SK-N-SH (cell line): ENCODE measurements at regions not wholly inside any gene's neighbourhood (a gene's known extent, or its start where the extent isn't known, plus 50 kb on each side); places are given as distances from the start of the nearest gene placed in this dataset.

Source experiments
- CTCF ChIA-PET: fragments of 300-600, 350-600 bp; formaldehyde crosslinking; extraction: SDS; loops from one replicate; lab custom pipeline; 2021; lab: Yijun Ruan, JAX
- POLR2A ChIA-PET: fragments of 350-600 bp; sonication (Branson Sonifier 250); formaldehyde crosslinking; extraction: SDS; loops from one replicate; lab custom pipeline; 2020; ENCODE audit warnings: antibody characterized with exemption, inconsistent platforms; lab: Yijun Ruan, JAX
- DNase-seq: peaks from one replicate; pipeline ENCODE4 v3.0.0; 2012
- H2AFZ ChIP-seq: fragments of 200-600 bp; sonication (generic); 2 replicates; pipeline ENCODE4 v1.8.1; 2016; ENCODE audit warnings: antibody characterized with exemption, mild to moderate bottlenecking, low read depth
- H3F3A ChIP-seq: fragments of 200-600 bp; sonication (generic); replicated peaks from 2 replicates; pipeline ENCODE3; 2016; ENCODE audit warnings: antibody characterized with exemption, mild to moderate bottlenecking; ENCODE audit not compliant: insufficient read depth
- H3K27ac ChIP-seq, 2 experiments: fragments of 200-500 bp in 1 of 2; fragments of 200-600 bp in 1 of 2; sonication (Bioruptor generic) in 1 of 2; sonication (generic), shearing (Covaris generic) in 1 of 2; 2 replicates each; pipeline versions ENCODE4 v1.5.1 to v1.6.1; 2014 to 2016; ENCODE audit warnings: low read depth in 2 of 2, inconsistent platforms in 1 of 2, low read length in 1 of 2, mild to moderate bottlenecking in 1 of 2, mixed read lengths in 1 of 2
- H3K27me3 ChIP-seq: fragments of 200-600 bp; sonication (generic), shearing (Covaris generic); 2 replicates; pipeline ENCODE4 v1.6.1; 2016; ENCODE audit warnings: mixed run types; ENCODE audit not compliant: insufficient read depth
- H3K36me3 ChIP-seq, 2 experiments: fragments of 200-500 bp in 1 of 2; fragments of 200-600 bp in 1 of 2; sonication (Bioruptor generic) in 1 of 2; sonication (generic) in 1 of 2; replicated peaks in 1 of 2; 2 replicates each; pipeline versions ENCODE3 to v1.5.1; 2014 to 2016; ENCODE audit warnings: low read length in 1 of 2, mild to moderate bottlenecking in 1 of 2; ENCODE audit not compliant: insufficient read depth in 2 of 2, control insufficient read depth in 1 of 2
- H3K4me1 ChIP-seq, 2 experiments: fragments of 200-500 bp in 1 of 2; fragments of 200-600 bp in 1 of 2; sonication (Bioruptor generic) in 1 of 2; sonication (generic), shearing (Covaris generic) in 1 of 2; 2 replicates each; pipeline versions ENCODE4 v1.5.1 to v1.6.1; 2014 to 2016; ENCODE audit warnings: low read depth in 1 of 2, low read length in 1 of 2, mixed run types in 1 of 2; ENCODE audit not compliant: insufficient read depth in 2 of 2, control insufficient read depth in 1 of 2
- H3K4me2 ChIP-seq: fragments of 200-600 bp; sonication (generic), shearing (Covaris generic); 2 replicates; pipeline ENCODE4 v1.6.1; 2017; ENCODE audit warnings: mixed run types
- H3K4me3 ChIP-seq, 2 experiments: fragments of 200-500 bp in 1 of 2; fragments of 200-600 bp in 1 of 2; sonication (Bioruptor generic) in 1 of 2; sonication (generic), shearing (Covaris generic) in 1 of 2; 2 replicates each; pipeline versions ENCODE4 v1.5.1 to v1.8.1; 2014 to 2016; ENCODE audit warnings: low read depth in 2 of 2, inconsistent platforms in 1 of 2, low read length in 1 of 2, mild to moderate bottlenecking in 1 of 2, mixed read lengths in 1 of 2, moderate library complexity in 1 of 2
- H3K79me2 ChIP-seq: fragments of 200-600 bp; sonication (generic); 2 replicates; pipeline ENCODE4 v1.8.1; 2017; ENCODE audit warnings: mild to moderate bottlenecking; ENCODE audit not compliant: insufficient read depth
- H3K9ac ChIP-seq: fragments of 200-600 bp; sonication (generic); 2 replicates; pipeline ENCODE4 v1.6.1; 2017; ENCODE audit warnings: mixed run types
- H3K9me2 ChIP-seq: fragments of 200-600 bp; sonication (generic); 2 replicates; pipeline ENCODE4 v1.6.1; 2017; ENCODE audit warnings: mixed run types
- H3K9me3 ChIP-seq: fragments of 200-600 bp; sonication (generic); 2 replicates; pipeline ENCODE4 v1.6.1; 2017; ENCODE audit warnings: mixed run types, mild to moderate bottlenecking, moderate library complexity
- H4K20me1 ChIP-seq: fragments of 200-600 bp; sonication (generic); 2 replicates; pipeline ENCODE4 v1.6.1; 2017; ENCODE audit warnings: mild to moderate bottlenecking, mixed run types; ENCODE audit not compliant: insufficient read depth
- CHD2 ChIP-seq: fragments of 150-350 bp; IDR thresholded peaks from 2 replicates; pipeline ENCODE4 v1.6.1; 2018; ENCODE audit warnings: low read length; ENCODE audit not compliant: partially characterized antibody
- ELF1 ChIP-seq: IDR thresholded peaks from 2 replicates; pipeline ENCODE4 v1.4.0; 2012
- FOXM1 ChIP-seq: IDR thresholded peaks from 2 replicates; pipeline ENCODE4 v1.4.0; 2012; ENCODE audit warnings: low read depth, mild to moderate bottlenecking
- GABPA ChIP-seq: IDR thresholded peaks from 2 replicates; pipeline ENCODE4 v1.4.0; 2012; ENCODE audit warnings: low read depth, mild to moderate bottlenecking
- GATA2 ChIP-seq: sonication (generic); formaldehyde crosslinking; IDR thresholded peaks from 2 replicates; pipeline ENCODE4 v1.5.0; 2020; ENCODE audit warnings: mild to moderate bottlenecking, missing genetic modification reagents
- NRF1 ChIP-seq: IDR thresholded peaks from 2 replicates; pipeline ENCODE4 v1.6.1; 2012; ENCODE audit warnings: low read depth, mild to moderate bottlenecking, low read length
- TCF12 ChIP-seq: IDR thresholded peaks from 2 replicates; pipeline ENCODE4 v1.4.0; 2012
- TEAD4 ChIP-seq: IDR thresholded peaks from 2 replicates; pipeline ENCODE4 v1.4.0; 2012; ENCODE audit warnings: mild to moderate bottlenecking, borderline replicate concordance; ENCODE audit not compliant: insufficient read depth
- YY1 ChIP-seq: IDR thresholded peaks from 2 replicates; pipeline ENCODE4 v1.4.0; 2012; ENCODE audit warnings: low read depth, mild to moderate bottlenecking
- WGBS: methylation state at CpG from one replicate; pipeline ENCODE4 v1.1.6; 2017; ENCODE audit warnings: low lambda C conversion rate; 5-methylcytosine and 5-hydroxymethylcytosine counted together
- TF ChIP-seq, protein P1 (sequence below): IDR thresholded peaks from 2 replicates; pipeline ENCODE4 v1.6.1; 2012; ENCODE audit warnings: mild to moderate bottlenecking, low read depth, low read length, moderate library complexity
- TF ChIP-seq, protein P2 (sequence below): fragments of 150-350 bp; IDR thresholded peaks from 2 replicates; pipeline ENCODE4 v1.6.1; 2017; ENCODE audit warnings: antibody characterized with exemption, low read length, low read depth, borderline replicate concordance
- TF ChIP-seq, protein P3 (sequence below): fragments of 200-600 bp; sonication (generic); IDR thresholded peaks from 2 replicates; pipeline ENCODE4 v1.6.1; 2017; ENCODE audit warnings: antibody characterized with exemption, mild to moderate bottlenecking, moderate library complexity
- TF ChIP-seq, protein P4 (sequence below): IDR thresholded peaks from 2 replicates; pipeline ENCODE4 v1.4.0; 2012; ENCODE audit warnings: low read depth, borderline replicate concordance

DNA sequence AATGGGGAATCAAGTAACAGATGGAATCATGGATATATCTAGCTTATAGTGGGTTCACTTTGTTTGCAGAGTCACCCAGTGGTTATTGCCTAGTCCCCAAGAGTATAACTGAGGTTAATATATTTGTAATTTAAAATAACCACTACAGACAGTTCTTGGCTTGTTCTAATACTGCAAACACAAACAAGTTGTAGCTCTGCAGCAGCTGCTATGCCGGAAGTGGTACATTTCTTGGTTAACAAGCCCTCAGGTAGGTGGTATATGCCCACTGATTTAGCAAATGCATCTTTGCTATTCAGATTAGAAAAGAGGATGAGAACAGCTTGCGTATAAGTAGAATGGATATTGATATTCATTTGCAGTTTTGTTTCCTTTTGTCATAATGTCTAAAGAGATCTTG is 984.2 kb downstream of the SQOR start (continued):
- TF ChIP-seq, protein P1, sequence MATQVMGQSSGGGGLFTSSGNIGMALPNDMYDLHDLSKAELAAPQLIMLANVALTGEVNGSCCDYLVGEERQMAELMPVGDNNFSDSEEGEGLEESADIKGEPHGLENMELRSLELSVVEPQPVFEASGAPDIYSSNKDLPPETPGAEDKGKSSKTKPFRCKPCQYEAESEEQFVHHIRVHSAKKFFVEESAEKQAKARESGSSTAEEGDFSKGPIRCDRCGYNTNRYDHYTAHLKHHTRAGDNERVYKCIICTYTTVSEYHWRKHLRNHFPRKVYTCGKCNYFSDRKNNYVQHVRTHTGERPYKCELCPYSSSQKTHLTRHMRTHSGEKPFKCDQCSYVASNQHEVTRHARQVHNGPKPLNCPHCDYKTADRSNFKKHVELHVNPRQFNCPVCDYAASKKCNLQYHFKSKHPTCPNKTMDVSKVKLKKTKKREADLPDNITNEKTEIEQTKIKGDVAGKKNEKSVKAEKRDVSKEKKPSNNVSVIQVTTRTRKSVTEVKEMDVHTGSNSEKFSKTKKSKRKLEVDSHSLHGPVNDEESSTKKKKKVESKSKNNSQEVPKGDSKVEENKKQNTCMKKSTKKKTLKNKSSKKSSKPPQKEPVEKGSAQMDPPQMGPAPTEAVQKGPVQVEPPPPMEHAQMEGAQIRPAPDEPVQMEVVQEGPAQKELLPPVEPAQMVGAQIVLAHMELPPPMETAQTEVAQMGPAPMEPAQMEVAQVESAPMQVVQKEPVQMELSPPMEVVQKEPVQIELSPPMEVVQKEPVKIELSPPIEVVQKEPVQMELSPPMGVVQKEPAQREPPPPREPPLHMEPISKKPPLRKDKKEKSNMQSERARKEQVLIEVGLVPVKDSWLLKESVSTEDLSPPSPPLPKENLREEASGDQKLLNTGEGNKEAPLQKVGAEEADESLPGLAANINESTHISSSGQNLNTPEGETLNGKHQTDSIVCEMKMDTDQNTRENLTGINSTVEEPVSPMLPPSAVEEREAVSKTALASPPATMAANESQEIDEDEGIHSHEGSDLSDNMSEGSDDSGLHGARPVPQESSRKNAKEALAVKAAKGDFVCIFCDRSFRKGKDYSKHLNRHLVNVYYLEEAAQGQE, result no peak

DNA sequence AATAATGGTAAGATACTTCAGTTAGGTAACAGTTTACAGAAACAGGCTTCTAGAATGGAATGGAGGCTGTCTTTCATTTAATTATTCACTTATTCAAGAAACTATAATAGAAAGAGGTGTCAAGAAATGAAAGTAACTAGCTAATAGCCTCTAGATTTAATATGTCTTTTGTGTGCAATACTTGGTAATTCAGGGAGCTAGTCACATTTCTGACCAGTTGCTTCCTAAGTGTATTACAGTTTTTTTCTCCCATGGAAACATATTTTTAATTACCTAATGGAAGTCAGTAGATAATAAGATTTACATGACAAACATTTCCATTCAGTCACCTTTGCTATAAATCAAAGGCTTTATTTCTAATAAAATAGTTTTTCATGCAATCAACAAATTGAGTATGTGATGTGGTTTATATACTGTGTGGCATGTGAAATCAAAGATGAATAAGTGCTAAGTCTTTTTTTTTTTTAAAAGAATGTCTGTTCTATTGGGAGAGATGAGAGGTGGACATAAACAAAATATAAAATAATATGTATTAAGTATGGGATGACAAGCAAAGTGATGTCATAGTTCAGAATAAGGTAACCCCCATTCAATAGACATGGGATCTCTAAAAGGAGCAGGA is 985.7 kb downstream of the SQOR start:
- no peaks in the 10 kb centered on the region for H4K20me1 ChIP-seq

DNA sequence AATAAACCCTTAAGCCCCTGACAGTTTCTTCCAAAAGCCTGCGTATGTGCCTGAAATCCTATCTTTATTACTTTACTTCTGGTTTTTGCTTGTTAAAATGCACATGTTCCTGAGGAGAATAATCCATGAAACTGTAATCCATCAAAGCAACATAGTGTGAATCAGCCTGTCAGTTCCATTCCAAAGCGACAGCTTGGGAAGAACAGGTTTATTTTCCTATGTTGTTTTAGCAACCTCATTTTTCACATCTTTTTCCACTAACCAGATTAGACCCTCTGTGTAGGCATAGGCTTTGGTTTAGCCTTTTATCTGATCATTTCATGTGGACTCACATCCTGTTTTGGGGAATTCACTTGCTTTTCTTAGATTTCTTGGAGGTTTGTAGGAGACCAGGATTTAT is 988.0 kb downstream of the SQOR start:
- Histone ChIP-seq H4K20me1 (no peaks in the 10 kb centered on the region), H3K27me3 (no peaks in the 10 kb centered on the region), H3K36me3 (no peaks in the 10 kb centered on the region), H3K27ac (no peak overlapping the region), H3K4me1 (no peaks in the 10 kb centered on the region), H3K4me3 (no peak overlapping the region), H3K9me2 (no peaks in the 10 kb centered on the region), H2AFZ (no peak overlapping the region), H3K9me3 (no peaks in the 10 kb centered on the region), H3K9ac (no peak overlapping the region), H3F3A (no peaks in the 10 kb centered on the region), H3K79me2 (no peaks in the 10 kb centered on the region), H3K4me2 (no peak overlapping the region)
- WGBS, result 17% methylated on average over 2 of the region's 2 CpGs
- POLR2A ChIA-PET, result no interaction called here
- CTCF ChIA-PET, result no interaction called here
- DNase-seq, result peak; percentile 20
- TF ChIP-seq YY1 (no peak), TCF12 (no peak), FOXM1 (no peak), GATA2 (no peak; the same call in 1 of the 2 replicates), CHD2 (no peak)
- TF ChIP-seq, protein P2, sequence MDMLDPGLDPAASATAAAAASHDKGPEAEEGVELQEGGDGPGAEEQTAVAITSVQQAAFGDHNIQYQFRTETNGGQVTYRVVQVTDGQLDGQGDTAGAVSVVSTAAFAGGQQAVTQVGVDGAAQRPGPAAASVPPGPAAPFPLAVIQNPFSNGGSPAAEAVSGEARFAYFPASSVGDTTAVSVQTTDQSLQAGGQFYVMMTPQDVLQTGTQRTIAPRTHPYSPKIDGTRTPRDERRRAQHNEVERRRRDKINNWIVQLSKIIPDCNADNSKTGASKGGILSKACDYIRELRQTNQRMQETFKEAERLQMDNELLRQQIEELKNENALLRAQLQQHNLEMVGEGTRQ, result no peak
- TF ChIP-seq, protein P3, sequence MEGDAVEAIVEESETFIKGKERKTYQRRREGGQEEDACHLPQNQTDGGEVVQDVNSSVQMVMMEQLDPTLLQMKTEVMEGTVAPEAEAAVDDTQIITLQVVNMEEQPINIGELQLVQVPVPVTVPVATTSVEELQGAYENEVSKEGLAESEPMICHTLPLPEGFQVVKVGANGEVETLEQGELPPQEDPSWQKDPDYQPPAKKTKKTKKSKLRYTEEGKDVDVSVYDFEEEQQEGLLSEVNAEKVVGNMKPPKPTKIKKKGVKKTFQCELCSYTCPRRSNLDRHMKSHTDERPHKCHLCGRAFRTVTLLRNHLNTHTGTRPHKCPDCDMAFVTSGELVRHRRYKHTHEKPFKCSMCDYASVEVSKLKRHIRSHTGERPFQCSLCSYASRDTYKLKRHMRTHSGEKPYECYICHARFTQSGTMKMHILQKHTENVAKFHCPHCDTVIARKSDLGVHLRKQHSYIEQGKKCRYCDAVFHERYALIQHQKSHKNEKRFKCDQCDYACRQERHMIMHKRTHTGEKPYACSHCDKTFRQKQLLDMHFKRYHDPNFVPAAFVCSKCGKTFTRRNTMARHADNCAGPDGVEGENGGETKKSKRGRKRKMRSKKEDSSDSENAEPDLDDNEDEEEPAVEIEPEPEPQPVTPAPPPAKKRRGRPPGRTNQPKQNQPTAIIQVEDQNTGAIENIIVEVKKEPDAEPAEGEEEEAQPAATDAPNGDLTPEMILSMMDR, result no peak
- TF ChIP-seq, protein P4, sequence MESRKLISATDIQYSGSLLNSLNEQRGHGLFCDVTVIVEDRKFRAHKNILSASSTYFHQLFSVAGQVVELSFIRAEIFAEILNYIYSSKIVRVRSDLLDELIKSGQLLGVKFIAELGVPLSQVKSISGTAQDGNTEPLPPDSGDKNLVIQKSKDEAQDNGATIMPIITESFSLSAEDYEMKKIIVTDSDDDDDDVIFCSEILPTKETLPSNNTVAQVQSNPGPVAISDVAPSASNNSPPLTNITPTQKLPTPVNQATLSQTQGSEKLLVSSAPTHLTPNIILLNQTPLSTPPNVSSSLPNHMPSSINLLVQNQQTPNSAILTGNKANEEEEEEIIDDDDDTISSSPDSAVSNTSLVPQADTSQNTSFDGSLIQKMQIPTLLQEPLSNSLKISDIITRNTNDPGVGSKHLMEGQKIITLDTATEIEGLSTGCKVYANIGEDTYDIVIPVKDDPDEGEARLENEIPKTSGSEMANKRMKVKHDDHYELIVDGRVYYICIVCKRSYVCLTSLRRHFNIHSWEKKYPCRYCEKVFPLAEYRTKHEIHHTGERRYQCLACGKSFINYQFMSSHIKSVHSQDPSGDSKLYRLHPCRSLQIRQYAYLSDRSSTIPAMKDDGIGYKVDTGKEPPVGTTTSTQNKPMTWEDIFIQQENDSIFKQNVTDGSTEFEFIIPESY, result no peak

More for the DNA sequence above, 985.7 kb downstream of the SQOR start:
- no peak overlapping the region for H3K4me3 ChIP-seq
- no peaks in the 10 kb centered on the region for H3K4me1 ChIP-seq
- TF ChIP-seq, protein P4, result no peak
- TF ChIP-seq TEAD4 (no peak), ELF1 (no peak), GATA2 (no peak), NRF1 (no peak), GABPA (no peak)
- no peaks in the 10 kb centered on the region for H3K9me2 ChIP-seq
- H3K9me3 ChIP-seq, result no peaks in the 10 kb centered on the region
- no peaks in the 10 kb centered on the region for H3K36me3 ChIP-seq
- no peaks in the 10 kb centered on the region for H3F3A ChIP-seq
- DNase-seq, result no peak
- no peak overlapping the region for H3K4me2 ChIP-seq
- ChIA-PET POLR2A (no interaction called here), CTCF (interaction anchor here (0.6 kb wide), 2 partner anchors 13 to 20 kb away, joined by 3 read pairs; no protein-coding TSS in a partner anchor)
- no peak overlapping the region for H3K27ac ChIP-seq
- H3K79me2 ChIP-seq, result no peaks in the 10 kb centered on the region
- no peak overlapping the region for H3K9ac ChIP-seq
- H2AFZ ChIP-seq, result no peak overlapping the region
- H3K27me3 ChIP-seq, result no peaks in the 10 kb centered on the region
